T1000 (cell line): ENCODE measurements at regions not wholly inside any gene's neighbourhood (a gene's known extent, or its start where the extent isn't known, plus 50 kb on each side); places are given as distances from the start of the nearest gene placed in this dataset.

ENCODE experiments used
- DNase-seq: peaks from one replicate; lab custom pipeline; 2025; ENCODE audit warnings: mixed read lengths; lab: John Stamatoyannopoulos, UW

GRCh38 chr3:46146548-46146947, 61.6 kb downstream of the CCR1 start:
- DNase-seq = no peak

- DNase-seq = no peak
Observed at GRCh38 chr3:46146021-46146420, 62.1 kb downstream of the CCR1 start.

GRCh38 chr3:46145147-46145546, 63.0 kb downstream of the CCR1 start:
- no peak for DNase-seq

GRCh38 chr3:46143951-46144473, 64.1 kb downstream of the CCR1 start:
- no peak for DNase-seq

GRCh38 chr3:46141813-46142212, 66.3 kb downstream of the CCR1 start:
- DNase-seq = no peak

GRCh38 chr3:46138581-46138980, 69.5 kb downstream of the CCR1 start:
- no peak for DNase-seq

- no peak for DNase-seq
Observed at GRCh38 chr3:46135475-46135874, 72.6 kb downstream of the CCR1 start.

GRCh38 chr3:46133285-46133684, 74.8 kb downstream of the CCR1 start:
- DNase-seq = no peak

GRCh38 chr3:46132565-46132964, 75.5 kb downstream of the CCR1 start:
- DNase-seq = no peak

- no peak for DNase-seq
Observed at GRCh38 chr3:46131884-46132450, 76.1 kb downstream of the CCR1 start.

GRCh38 chr3:46130631-46131310, 77.3 kb downstream of the CCR1 start:
- no peak for DNase-seq

- DNase-seq = no peak
Observed at GRCh38 chr3:46129588-46130272, 78.4 kb downstream of the CCR1 start.

- DNase-seq = peak; percentile 45
Observed at GRCh38 chr3:46127503-46127902, 80.6 kb downstream of the CCR1 start.

- DNase-seq = no peak
Observed at GRCh38 chr3:46124216-46125177, 83.6 kb downstream of the CCR1 start.

- no peak for DNase-seq
Observed at GRCh38 chr3:46123646-46124045, 84.5 kb downstream of the CCR1 start.

- no peak for DNase-seq
Observed at GRCh38 chr3:46122091-46122490, 86.0 kb downstream of the CCR1 start.

- no peak for DNase-seq
Observed at GRCh38 chr3:46120983-46121382, 87.1 kb downstream of the CCR1 start.

GRCh38 chr3:46119709-46120498, 88.2 kb downstream of the CCR1 start:
- no peak for DNase-seq

GRCh38 chr3:46119253-46119652, 88.9 kb downstream of the CCR1 start:
- DNase-seq = no peak

GRCh38 chr3:46116996-46117395, 89.7 kb upstream of the XCR1 start:
- no peak for DNase-seq

GRCh38 chr3:46114323-46114988, 87.2 kb upstream of the XCR1 start:
- peak; percentile 56 for DNase-seq
